ENCODE measurements at regions not wholly inside any gene's neighbourhood (a gene's known extent, or its start where the extent isn't known, plus 50 kb on each side); places are given as distances from the start of the nearest gene placed in this dataset.

DNA sequence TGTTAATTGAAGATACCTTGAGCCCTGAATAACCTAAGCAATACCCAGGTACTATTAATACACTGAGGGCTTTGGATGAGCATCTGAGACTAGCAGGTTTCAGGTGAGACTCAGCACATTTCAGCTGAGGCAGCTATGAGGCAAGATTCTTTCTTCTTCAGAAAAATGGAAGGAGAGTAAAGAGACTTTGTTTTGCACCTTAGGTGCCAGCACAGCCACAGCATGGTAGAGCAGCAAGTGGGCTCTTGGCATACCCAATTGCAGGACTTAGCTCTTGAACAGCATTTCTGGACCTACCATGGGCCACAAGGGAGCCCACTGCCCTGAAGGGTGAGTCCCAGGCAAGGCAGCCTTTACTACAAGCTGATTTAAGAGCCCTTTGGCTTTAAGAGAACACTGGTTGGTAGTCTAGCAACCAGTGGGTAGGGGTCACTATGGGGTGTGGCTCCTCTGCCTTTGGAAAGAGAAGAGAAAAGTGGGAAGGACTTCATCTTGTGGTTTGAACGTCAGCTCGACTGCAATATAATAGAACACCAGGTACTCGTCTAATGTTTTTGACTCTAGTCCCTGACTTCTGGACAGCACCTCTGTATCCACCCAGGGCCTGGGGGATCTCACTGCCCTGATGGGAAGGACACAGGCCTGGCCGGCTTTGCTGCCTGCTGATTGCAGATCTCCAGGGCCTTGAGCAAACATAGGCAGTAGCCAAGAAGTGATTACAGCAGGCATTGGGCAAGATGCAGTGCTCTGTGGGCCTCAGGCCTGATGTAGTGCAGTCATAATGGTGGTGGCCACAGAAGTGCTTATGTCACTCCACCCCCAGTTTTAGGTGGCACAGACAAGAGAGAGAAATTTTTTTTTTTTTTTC, 73.3 kb downstream of the GLYATL1 start:
- DNase-seq (ENCODE audit: low read depth, low spot score) (no peak), FAIRE-seq (no peak)
- dilution Hi-C loops (cut with MboI; ENCODE audit: extremely low pct_ligation_motif_present, low sequenced_read_pairs) = no loop called here
- intact Hi-C loops (cut with micrococcal nuclease) = no loop called here
- Histone ChIP-seq H4K20me1 (replicated peaks; ENCODE audit: control insufficient read depth, extremely low read depth, insufficient read depth, low read length) (no peaks in the 10 kb centered on the region), H2AFZ (ENCODE audit: low read depth, low read length) (no peak overlapping the region), H3K4me2 (ENCODE audit: insufficient read depth, low read length) (no peak overlapping the region), H3K79me2 (ENCODE audit: control insufficient read depth, insufficient read depth, low read length) (no peaks in the 10 kb centered on the region), H3K36me3 (ENCODE audit: control insufficient read depth in 2 of 2, extremely low read depth in 1 of 2, insufficient read depth in 2 of 2, low read length in 2 of 2) (no peaks in the 10 kb centered on the region), H3K9me3 (replicated peaks; ENCODE audit: control insufficient read depth, insufficient read depth, low read length) (no peaks in the 10 kb centered on the region), H3K9me1 (replicated peaks; ENCODE audit: control insufficient read depth, extremely low read depth, insufficient read depth, low read length) (no peaks in the 10 kb centered on the region), H3K27ac (ENCODE audit: insufficient read depth, low read depth, low read length) (no peak overlapping the region), H3K9ac (replicated peaks; ENCODE audit: extremely low read depth, insufficient read depth, low read length) (no peak overlapping the region), H3K4me3 (replicated peaks in 1 of 3; ENCODE audit: insufficient read depth in 1 of 3, low read depth in 1 of 3, low read length in 3 of 3) (no peak overlapping the region), H3K4me1 (ENCODE audit: control insufficient read depth, extremely low read depth, insufficient read depth, low read length) (no peaks in the 10 kb centered on the region), H3K27me3 (ENCODE audit: control insufficient read depth in 2 of 2, insufficient read depth in 2 of 2, low read length in 2 of 2) (no peaks in the 10 kb centered on the region)
- no peak for TF ChIP-seq MYC (IDR thresholded peaks at IDR 0.05; ENCODE audit: low read depth, low read length)
- TF ChIP-seq, protein P1, sequence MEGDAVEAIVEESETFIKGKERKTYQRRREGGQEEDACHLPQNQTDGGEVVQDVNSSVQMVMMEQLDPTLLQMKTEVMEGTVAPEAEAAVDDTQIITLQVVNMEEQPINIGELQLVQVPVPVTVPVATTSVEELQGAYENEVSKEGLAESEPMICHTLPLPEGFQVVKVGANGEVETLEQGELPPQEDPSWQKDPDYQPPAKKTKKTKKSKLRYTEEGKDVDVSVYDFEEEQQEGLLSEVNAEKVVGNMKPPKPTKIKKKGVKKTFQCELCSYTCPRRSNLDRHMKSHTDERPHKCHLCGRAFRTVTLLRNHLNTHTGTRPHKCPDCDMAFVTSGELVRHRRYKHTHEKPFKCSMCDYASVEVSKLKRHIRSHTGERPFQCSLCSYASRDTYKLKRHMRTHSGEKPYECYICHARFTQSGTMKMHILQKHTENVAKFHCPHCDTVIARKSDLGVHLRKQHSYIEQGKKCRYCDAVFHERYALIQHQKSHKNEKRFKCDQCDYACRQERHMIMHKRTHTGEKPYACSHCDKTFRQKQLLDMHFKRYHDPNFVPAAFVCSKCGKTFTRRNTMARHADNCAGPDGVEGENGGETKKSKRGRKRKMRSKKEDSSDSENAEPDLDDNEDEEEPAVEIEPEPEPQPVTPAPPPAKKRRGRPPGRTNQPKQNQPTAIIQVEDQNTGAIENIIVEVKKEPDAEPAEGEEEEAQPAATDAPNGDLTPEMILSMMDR (IDR thresholded peaks at IDR 0.05; ENCODE audit: extremely low read depth in 1 of 2, insufficient read depth in 1 of 2, low read depth in 1 of 2, low read length in 2 of 2) = no peak
- no peak for TF ChIP-seq JUN (IDR thresholded peaks at IDR 0.05; ENCODE audit: borderline replicate concordance, insufficient read depth, insufficient read length, low read depth)
- no peak for TF ChIP-seq EZH2 (IDR thresholded peaks at IDR 0.05; ENCODE audit: borderline replicate concordance, low read depth, low read length, severe bottlenecking)
- no peak for TF ChIP-seq GATA2 (IDR thresholded peaks at IDR 0.05; ENCODE audit: insufficient read depth, insufficient read length, low read depth, low read length)
- ChIA-PET CTCF (interaction anchor here (1.1 kb wide), 1 partner anchor 14 kb away, joined by 3 read pairs; no protein-coding TSS in a partner anchor), POLR2A (no interaction called here)
- no TSS peak for BruUV-seq (replicated peaks)
